PC-9 (cell line): ENCODE measurements at regions not wholly inside any gene's neighbourhood (a gene's known extent, or its start where the extent isn't known, plus 50 kb on each side); places are given as distances from the start of the nearest gene placed in this dataset.

Experiments
- BruUV-seq: library from RNA; stranded (reverse); fragments of 400-500 nt; replicated peaks from 2 replicates; lab custom pipeline; 2021; lab: Mats Ljungman, UMichigan
- CTCF ChIA-PET: fragments of 300-600 bp; sonication (Branson Sonifier 250); formaldehyde crosslinking; loops from one replicate; lab custom pipeline; 2022; ENCODE audit warnings: antibody characterized with exemption; lab: Charles Lee
- POLR2A ChIA-PET: fragments of 300-600 bp; sonication (Branson Sonifier 250); formaldehyde crosslinking; loops from one replicate; lab custom pipeline; 2022; ENCODE audit warnings: antibody characterized with exemption; ENCODE audit not compliant: unreplicated experiment; lab: Charles Lee
- DNase-seq, 2 experiments: peaks; one replicate each; pipeline versions ENCODE4 v3.0.0 to v3.0.0-alpha.2; 2015 to 2022; ENCODE audit warnings: mixed read lengths in 1 of 2
- H2AFZ ChIP-seq: fragments of 200-600 bp; sonication (generic); 2 replicates; pipeline ENCODE4 v1.8.1; 2017; ENCODE audit warnings: antibody characterized with exemption
- H3F3A ChIP-seq: fragments of 200-600 bp; sonication (generic); 2 replicates; pipeline ENCODE4 v1.8.1; 2017; ENCODE audit warnings: antibody characterized with exemption, mild to moderate bottlenecking, low read depth; ENCODE audit not compliant: insufficient read depth
- H3K27ac ChIP-seq: fragments of 200-600 bp; sonication (generic); 2 replicates; pipeline ENCODE4 v1.6.1; 2016; ENCODE audit warnings: mixed run types
- H3K27me3 ChIP-seq: fragments of 200-600 bp; sonication (generic); 2 replicates; pipeline ENCODE4 v1.6.1; 2016; ENCODE audit warnings: low read depth, mixed run types; ENCODE audit not compliant: insufficient read depth
- H3K36me3 ChIP-seq: fragments of 200-600 bp; sonication (generic); 2 replicates; pipeline ENCODE4 v1.6.1; 2016; ENCODE audit warnings: low read depth, mixed run types
- H3K4me1 ChIP-seq: fragments of 200-600 bp; sonication (generic); replicated peaks from 2 replicates; pipeline ENCODE4 v1.6.1; 2016; ENCODE audit warnings: mixed run types; ENCODE audit not compliant: insufficient read depth
- H3K4me2 ChIP-seq: fragments of 200-600 bp; sonication (generic); 2 replicates; pipeline ENCODE4 v1.6.1; 2017; ENCODE audit warnings: mixed run types
- H3K4me3 ChIP-seq: fragments of 200-600 bp; sonication (generic); 2 replicates; pipeline ENCODE4 v1.6.1; 2016; ENCODE audit warnings: mixed run types
- H3K79me2 ChIP-seq: fragments of 200-600 bp; sonication (generic); 2 replicates; pipeline ENCODE4 v1.6.1; 2017; ENCODE audit warnings: low read depth, mixed run types
- H3K9me2 ChIP-seq: fragments of 200-600 bp; sonication (generic); 2 replicates; pipeline ENCODE4 v1.8.1; 2017; ENCODE audit warnings: mild to moderate bottlenecking; ENCODE audit not compliant: insufficient read depth
- H3K9me3 ChIP-seq: fragments of 200-600 bp; sonication (generic); 2 replicates; pipeline ENCODE4 v1.8.1; 2016; ENCODE audit warnings: low read depth; ENCODE audit not compliant: insufficient read depth
- H4K20me1 ChIP-seq: fragments of 200-600 bp; sonication (generic); 2 replicates; pipeline ENCODE4 v1.8.1; 2017; ENCODE audit not compliant: insufficient read depth
- CTCF ChIP-seq: fragments of 200-600 bp; sonication (generic); conservative IDR thresholded peaks from 2 replicates; pipeline ENCODE4 v1.6.1; 2017; ENCODE audit warnings: mixed run types, antibody characterized with exemption, mild to moderate bottlenecking, moderate library complexity
- EZH2 ChIP-seq: fragments of 200-600 bp; sonication (generic); IDR thresholded peaks from 2 replicates; pipeline ENCODE4 v1.8.0; 2017; ENCODE audit warnings: antibody characterized with exemption, low read depth
- intact Hi-C: fragments of 100-400 bp; cut with micrococcal nuclease; formaldehyde crosslinking; loops from one replicate; pipeline ENCODE4 v1.10.0; 2022; ENCODE audit not compliant: unreplicated experiment

GRCh38 chr1:5254975-5255374 lies 600.6 kb downstream of the AJAP1 start:
- intact Hi-C loops: no loop called here
- no peak for TF ChIP-seq EZH2
- no peak for TF ChIP-seq CTCF
- Histone ChIP-seq H3K9me3 (no peaks in the 10 kb centered on the region; the same call in 1 of the 2 replicates), H3K27me3 (peaks cover 5% of the 10 kb centered on the region; the same call in 1 of the 2 replicates), H3K4me3 (no peak overlapping the region), H2AFZ (no peak overlapping the region), H4K20me1 (no peaks in the 10 kb centered on the region), H3K27ac (no peak overlapping the region), H3K4me2 (no peak overlapping the region), H3F3A (no peaks in the 10 kb centered on the region), H3K4me1 (no peaks in the 10 kb centered on the region), H3K79me2 (no peaks in the 10 kb centered on the region), H3K36me3 (no peaks in the 10 kb centered on the region), H3K9me2 (no peaks in the 10 kb centered on the region)
- ChIA-PET CTCF (no interaction called here), POLR2A (no interaction called here)
- DNase-seq: no peak
- no TSS peak for BruUV-seq

GRCh38 chr1:5254131-5254725 lies 599.8 kb downstream of the AJAP1 start:
- Histone ChIP-seq H3K27me3 (peaks cover 5% of the 10 kb centered on the region; the same call in 1 of the 2 replicates), H3K4me3 (no peak overlapping the region), H3K79me2 (no peaks in the 10 kb centered on the region), H3K4me2 (no peak overlapping the region), H2AFZ (no peak overlapping the region), H3K36me3 (no peaks in the 10 kb centered on the region), H3F3A (no peaks in the 10 kb centered on the region), H3K9me3 (no peaks in the 10 kb centered on the region; the same call in 1 of the 2 replicates), H3K4me1 (no peaks in the 10 kb centered on the region), H4K20me1 (no peaks in the 10 kb centered on the region), H3K27ac (no peak overlapping the region), H3K9me2 (no peaks in the 10 kb centered on the region)
- TF ChIP-seq CTCF (no peak), EZH2 (no peak)
- CTCF ChIA-PET: no interaction called here
- intact Hi-C loops: no loop called here
- POLR2A ChIA-PET: no interaction called here
- BruUV-seq: no TSS peak
- no peak for DNase-seq

- Histone ChIP-seq H3K4me1 (no peaks in the 10 kb centered on the region), H3F3A (no peaks in the 10 kb centered on the region), H4K20me1 (no peaks in the 10 kb centered on the region), H3K9me3 (no peaks in the 10 kb centered on the region), H3K27me3 (peaks cover 5% of the 10 kb centered on the region; the same call in 1 of the 2 replicates), H2AFZ (no peak overlapping the region), H3K4me2 (no peak overlapping the region), H3K9me2 (no peaks in the 10 kb centered on the region), H3K4me3 (no peak overlapping the region), H3K36me3 (no peaks in the 10 kb centered on the region), H3K79me2 (no peaks in the 10 kb centered on the region), H3K27ac (no peak overlapping the region)
- intact Hi-C loops: no loop called here
- ChIA-PET CTCF (no interaction called here), POLR2A (no interaction called here)
- no peak for TF ChIP-seq CTCF
- no peak for TF ChIP-seq EZH2
- no peak for DNase-seq
- BruUV-seq: no TSS peak
Measured at GRCh38 chr1:5253036-5253435, 598.6 kb downstream of the AJAP1 start.
